Neural cell (in vitro differentiated cells): ENCODE measurements at regions not wholly inside any gene's neighbourhood (a gene's known extent, or its start where the extent isn't known, plus 50 kb on each side); places are given as distances from the start of the nearest gene placed in this dataset.

ENCODE experiments used
- H2AFZ ChIP-seq: fragments of 200-600, 300-800 bp; sonication (generic), shearing (Covaris generic); 2 replicates; pipeline ENCODE4 v1.6.0; 2014; ENCODE audit warnings: low read depth, mild to moderate bottlenecking, antibody characterized with exemption, low read length, moderate library complexity
- H3F3A ChIP-seq: fragments of 200-600 bp; shearing (Covaris generic); 2 replicates; pipeline ENCODE4 v1.6.1; 2016; ENCODE audit warnings: mild to moderate bottlenecking, moderate library complexity, mixed read lengths, antibody characterized with exemption, low read length; ENCODE audit not compliant: insufficient read depth, poor library complexity, severe bottlenecking
- H3K27ac ChIP-seq: fragments of 200-600, 300-800 bp; sonication (generic), shearing (Covaris generic); 2 replicates; pipeline ENCODE4 v1.5.1; 2014; ENCODE audit warnings: mild to moderate bottlenecking, low read length, moderate library complexity
- H3K27me3 ChIP-seq: fragments of 300-800, 200-600 bp; sonication (generic), shearing (Covaris generic); 2 replicates; pipeline ENCODE4 v1.6.0; 2014; ENCODE audit warnings: mild to moderate bottlenecking, low read depth, low read length, moderate library complexity; ENCODE audit not compliant: insufficient read depth
- H3K36me3 ChIP-seq: fragments of 300-800, 200-600 bp; sonication (generic), shearing (Covaris generic); 2 replicates; pipeline ENCODE4 v1.5.1; 2014; ENCODE audit warnings: mild to moderate bottlenecking, antibody characterized with exemption, low read length, moderate library complexity; ENCODE audit not compliant: insufficient read depth
- H3K4me2 ChIP-seq: fragments of 300-800, 200-600 bp; sonication (generic), shearing (Covaris generic); 2 replicates; pipeline ENCODE4 v1.6.0; 2014; ENCODE audit warnings: mild to moderate bottlenecking, low read length
- H3K4me3 ChIP-seq: fragments of 300-800, 200-600 bp; sonication (generic), shearing (Covaris generic); 2 replicates; pipeline ENCODE4 v1.5.1; 2014; ENCODE audit warnings: mild to moderate bottlenecking, low read length, moderate library complexity
- H3K79me2 ChIP-seq: fragments of 200-600 bp; shearing (Covaris generic); replicated peaks from 2 replicates; pipeline ENCODE4 v1.6.0; 2014; ENCODE audit warnings: mild to moderate bottlenecking, low read length, moderate library complexity; ENCODE audit not compliant: insufficient read depth
- H3K9ac ChIP-seq: fragments of 300-800, 200-600 bp; sonication (generic), shearing (Covaris generic); 2 replicates; pipeline ENCODE4 v1.6.1; 2016; ENCODE audit warnings: mild to moderate bottlenecking, low read length, mixed read lengths
- H3K9me2 ChIP-seq: fragments of 200-600 bp; shearing (Covaris generic); 2 replicates; pipeline ENCODE4 v1.6.1; 2016; ENCODE audit warnings: mild to moderate bottlenecking, low read length, mixed read lengths; ENCODE audit not compliant: insufficient read depth
- H3K9me3 ChIP-seq: fragments of 200-600, 300-800 bp; sonication (generic), shearing (Covaris generic); 2 replicates; pipeline ENCODE4 v1.6.1; 2016; ENCODE audit warnings: mild to moderate bottlenecking, mixed run types, low read length, moderate library complexity, mixed read lengths
- H4K20me1 ChIP-seq: fragments of 200-600 bp; shearing (Covaris generic); 2 replicates; pipeline ENCODE4 v1.6.1; 2016; ENCODE audit warnings: mild to moderate bottlenecking, mixed run types; ENCODE audit not compliant: insufficient read depth
- CTCF ChIP-seq: fragments of 450-650 bp; IDR thresholded peaks from 2 replicates; pipeline ENCODE4 v1.5.1; 2014; ENCODE audit warnings: antibody characterized with exemption, mild to moderate bottlenecking, moderate library complexity; ENCODE audit not compliant: poor library complexity, severe bottlenecking
- EP300 ChIP-seq: fragments of 450-650 bp; conservative IDR thresholded peaks from 2 replicates; pipeline ENCODE4 v1.6.1; 2014; ENCODE audit warnings: antibody characterized with exemption, mild to moderate bottlenecking, moderate library complexity; ENCODE audit not compliant: poor library complexity, severe bottlenecking
- EZH2 ChIP-seq: fragments of 200-600, 300-800 bp; shearing (Covaris generic), sonication (generic); IDR thresholded peaks from 2 replicates; pipeline ENCODE4 v1.6.1; 2014; ENCODE audit warnings: antibody characterized with exemption, low read length, borderline replicate concordance, mild to moderate bottlenecking; ENCODE audit not compliant: insufficient read depth, poor library complexity, severe bottlenecking
- MXI1 ChIP-seq: fragments of 450-650 bp; conservative IDR thresholded peaks from 2 replicates; pipeline ENCODE4 v1.6.1; 2014; ENCODE audit warnings: antibody characterized with exemption, mild to moderate bottlenecking; ENCODE audit not compliant: poor library complexity, severe bottlenecking
- POLR2AphosphoS5 ChIP-seq: IDR thresholded peaks from 2 replicates; pipeline ENCODE4 v1.6.1; 2012
- RAD21 ChIP-seq: fragments of 450-650 bp; conservative IDR thresholded peaks from 2 replicates; pipeline ENCODE4 v1.6.1; 2014; ENCODE audit warnings: antibody characterized with exemption, mild to moderate bottlenecking, moderate library complexity
- REST ChIP-seq: IDR thresholded peaks from 2 replicates; pipeline ENCODE4 v1.6.1; 2012; ENCODE audit warnings: borderline replicate concordance
- SMC3 ChIP-seq: fragments of 450-650 bp; conservative IDR thresholded peaks from 2 replicates; pipeline ENCODE4 v1.6.1; 2014; ENCODE audit warnings: antibody characterized with exemption, mild to moderate bottlenecking, moderate library complexity; ENCODE audit not compliant: poor library complexity
- TAF1 ChIP-seq: IDR thresholded peaks from 2 replicates; pipeline ENCODE4 v1.6.1; 2012; ENCODE audit warnings: low read depth

- Histone ChIP-seq H2AFZ (no peak overlapping the region), H3K4me3 (no peak overlapping the region), H3K27me3 (no peaks in the 10 kb centered on the region), H3F3A (no peaks in the 10 kb centered on the region), H3K9me2 (no peaks in the 10 kb centered on the region), H3K36me3 (no peaks in the 10 kb centered on the region), H3K9me3 (no peaks in the 10 kb centered on the region), H3K79me2 (no peaks in the 10 kb centered on the region), H4K20me1 (no peaks in the 10 kb centered on the region), H3K9ac (no peak overlapping the region), H3K27ac (no peak overlapping the region), H3K4me2 (no peak overlapping the region)
- TF ChIP-seq SMC3 (no peak), REST (no peak), RAD21 (no peak), EP300 (no peak), CTCF (no peak), EZH2 (no peak), POLR2AphosphoS5 (no peak), MXI1 (no peak), TAF1 (no peak)
Measured at GRCh38 chr1:47551971-47552528, 114.2 kb downstream of the FOXD2 start.

- Histone ChIP-seq H4K20me1 (no peaks in the 10 kb centered on the region), H3F3A (no peaks in the 10 kb centered on the region), H3K27ac (no peak overlapping the region), H3K79me2 (no peaks in the 10 kb centered on the region), H3K9ac (no peak overlapping the region), H3K27me3 (no peaks in the 10 kb centered on the region), H3K9me3 (no peaks in the 10 kb centered on the region), H2AFZ (no peak overlapping the region), H3K4me2 (no peak overlapping the region), H3K4me3 (no peak overlapping the region), H3K36me3 (no peaks in the 10 kb centered on the region), H3K9me2 (no peaks in the 10 kb centered on the region)
- TF ChIP-seq EP300 (no peak), EZH2 (no peak), CTCF (no peak), REST (no peak), RAD21 (no peak), TAF1 (no peak), SMC3 (no peak), MXI1 (no peak), POLR2AphosphoS5 (no peak)
Measured at GRCh38 chr1:47554082-47554481, 116.2 kb downstream of the FOXD2 start.
